ENCODE measurements at regions not wholly inside any gene's neighbourhood (a gene's known extent, or its start where the extent isn't known, plus 50 kb on each side); places are given as distances from the start of the nearest gene placed in this dataset.

DNA sequence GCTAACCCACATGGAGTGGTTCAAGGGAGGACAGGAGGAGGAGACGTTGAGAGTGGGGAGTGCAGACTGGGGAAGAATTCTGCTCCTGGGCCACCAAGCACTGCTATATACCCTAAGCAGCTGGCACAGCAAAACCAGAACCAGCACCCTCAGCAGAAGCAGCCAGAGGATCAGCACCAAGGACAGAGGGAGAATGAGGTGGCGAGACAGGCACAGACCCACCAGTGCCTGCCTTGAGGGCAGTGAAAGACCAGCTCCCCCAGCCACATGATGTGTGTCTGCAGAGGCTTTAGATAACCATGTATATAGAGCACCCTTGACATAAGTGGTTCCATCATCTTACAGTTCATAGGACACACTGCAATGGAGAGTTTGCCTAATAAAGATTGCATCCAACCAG lies 319.0 kb downstream of the GABRB3 start:
- TF ChIP-seq POLR2A (IDR thresholded peaks at IDR 0.05) (no peak), CTCF (IDR thresholded peaks at IDR 0.05) (no peak), POLR2AphosphoS5 (IDR thresholded peaks at IDR 0.05) (no peak)

All from prostate gland (tissue), 2 donors.